Activated CD8-positive, alpha-beta T cell treated with anti-CD3 and anti-CD28 coated beads for 36 hours (primary cell): ENCODE measurements at regions not wholly inside any gene's neighbourhood (a gene's known extent, or its start where the extent isn't known, plus 50 kb on each side); places are given as distances from the start of the nearest gene placed in this dataset.
A peak's percentile ranks its signal among the peaks of the same experiment; 100 is the strongest.
"Not testable (repeated sequence)": the region's sequence is repeated elsewhere in the genome, so short reads cannot be mapped to it uniquely, and the experiment has no call there.

Experiments used
- ATAC-seq: fragments of 200-7000 bp; cut with Tn5 transposase; one replicate; pipeline ENCODE4 v1.10.0; 2021; ENCODE audit warnings: mild to moderate bottlenecking, moderate library complexity
- CTCF ChIA-PET: fragments of 350-600 bp; sonication (Branson Sonifier 250); formaldehyde crosslinking; loops from one replicate; lab custom pipeline; 2021; ENCODE audit warnings: antibody characterized with exemption; lab: Charles Lee
- POLR2A ChIA-PET: fragments of 350-600 bp; sonication (Branson Sonifier 250); formaldehyde crosslinking; loops from one replicate; lab custom pipeline; 2021; ENCODE audit warnings: antibody characterized with exemption; lab: Charles Lee
- DNase-seq: peaks from one replicate; pipeline ENCODE4 v3.0.0-alpha.2; 2020
- H3K27ac Mint-ChIP-seq: one replicate; pipeline ENCODE4 v1.8.0; 2021; ENCODE audit warnings: mild to moderate bottlenecking, mixed read lengths
- H3K27me3 Mint-ChIP-seq: one replicate; pipeline ENCODE4 v1.8.0; 2021; ENCODE audit warnings: mixed read lengths
- H3K36me3 Mint-ChIP-seq: one replicate; pipeline ENCODE4 v1.8.0; 2021; ENCODE audit warnings: low read depth, mixed read lengths
- H3K4me1 Mint-ChIP-seq: one replicate; pipeline ENCODE4 v1.8.0; 2021; ENCODE audit warnings: low read depth, mixed read lengths
- H3K4me3 Mint-ChIP-seq: one replicate; pipeline ENCODE4 v1.8.0; 2021; ENCODE audit warnings: mild to moderate bottlenecking, moderate library complexity, mixed read lengths
- H3K9me3 Mint-ChIP-seq: one replicate; pipeline ENCODE4 v1.8.0; 2021; ENCODE audit warnings: mixed read lengths
- CTCF ChIP-seq: fragments of 200-600 bp; IDR thresholded peaks from one replicate; pipeline ENCODE4 v1.8.0; 2022; ENCODE audit warnings: antibody characterized with exemption, mild to moderate bottlenecking
- intact Hi-C: fragments of 100-400 bp; cut with micrococcal nuclease; formaldehyde crosslinking; loops from one replicate; pipeline ENCODE4 v1.10.0; 2022

GRCh38 chrY:7837046-7837445 lies 925.5 kb upstream of the AMELY start:
- ATAC-seq (no peak), DNase-seq (peak; percentile 1)
- Mint-ChIP-seq H3K27me3 (peaks cover 5% of the 10 kb centered on the region), H3K27ac (no peak overlapping the region), H3K9me3 (no peaks in the 10 kb centered on the region), H3K4me1 (no peaks in the 10 kb centered on the region), H3K36me3 (no peaks in the 10 kb centered on the region), H3K4me3 (no peak overlapping the region)
- ChIA-PET POLR2A (interaction anchor here (0.9 kb wide), 1 partner anchor 26 kb away, joined by 4 read pairs; no protein-coding TSS in a partner anchor), CTCF (no interaction called here)
- TF ChIP-seq CTCF, result no peak
- intact Hi-C loops, result no loop called here

DNA sequence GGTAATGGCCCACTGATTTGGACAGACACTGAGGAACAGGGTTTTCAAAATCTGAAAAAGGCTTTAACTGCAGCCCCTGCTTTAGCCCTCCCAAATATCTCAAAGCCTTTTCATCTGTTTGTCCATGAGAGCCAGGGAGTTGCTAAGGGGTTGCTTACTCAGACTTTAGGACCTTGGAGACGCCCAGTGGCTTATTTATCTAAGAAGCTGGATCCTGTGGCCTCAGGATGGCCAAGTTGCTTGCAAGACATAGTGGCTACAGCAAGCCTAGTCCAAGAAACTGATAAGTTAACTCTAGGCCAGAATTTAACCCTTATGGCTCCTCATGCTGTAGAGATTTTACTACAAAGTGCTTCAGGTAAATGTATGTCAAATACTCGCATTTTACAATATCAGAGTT lies 924.8 kb upstream of the AMELY start:
- ATAC-seq (no peak), DNase-seq (no peak)
- Mint-ChIP-seq H3K27me3 (peaks cover 2% of the 10 kb centered on the region), H3K36me3 (no peaks in the 10 kb centered on the region), H3K4me3 (no peak overlapping the region), H3K27ac (no peak overlapping the region), H3K4me1 (no peaks in the 10 kb centered on the region), H3K9me3 (no peaks in the 10 kb centered on the region)
- TF ChIP-seq CTCF, result no peak
- CTCF ChIA-PET, result no interaction called here
- intact Hi-C loops, result no loop called here
- POLR2A ChIA-PET, result interaction anchor here (0.9 kb wide), 1 partner anchor 25 kb away, joined by 4 read pairs; no protein-coding TSS in a partner anchor

- H3K4me3 Mint-ChIP-seq, result no peak overlapping the region
- CTCF ChIA-PET, result no interaction called here
- no peak for ATAC-seq
- no peak for TF ChIP-seq CTCF
- H3K27me3 Mint-ChIP-seq, result peaks cover 2% of the 10 kb centered on the region
- POLR2A ChIA-PET, result no interaction called here
- no peaks in the 10 kb centered on the region for H3K9me3 Mint-ChIP-seq
- H3K4me1 Mint-ChIP-seq, result no peaks in the 10 kb centered on the region
- no peaks in the 10 kb centered on the region for H3K36me3 Mint-ChIP-seq
- no peak overlapping the region for H3K27ac Mint-ChIP-seq
- DNase-seq, result no peak
- intact Hi-C loops, result no loop called here
These were observed 923.9 kb upstream of the AMELY start for GRCh38 chrY:7835416-7835815.

DNA sequence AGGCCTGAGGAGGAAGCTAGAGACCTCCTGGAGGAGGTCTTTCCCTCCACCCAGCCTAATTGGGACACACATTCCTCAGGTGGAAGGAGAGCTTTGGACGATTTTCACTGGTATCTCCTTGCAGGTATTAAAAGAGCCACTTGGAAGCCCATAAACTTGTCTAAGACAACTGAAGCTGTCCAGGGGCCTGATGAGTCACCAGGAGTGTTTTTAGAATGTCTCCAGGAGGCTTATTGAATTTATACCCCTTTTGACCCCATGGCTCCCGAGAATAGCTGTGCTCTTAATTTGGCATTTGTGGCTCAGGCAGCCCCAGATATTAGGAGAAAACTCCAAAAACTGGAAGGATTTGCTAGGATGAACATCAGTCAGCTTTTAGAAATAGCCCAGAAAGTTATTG lies 922.7 kb upstream of the AMELY start:
- H3K27me3 Mint-ChIP-seq, result peaks cover 2% of the 10 kb centered on the region
- ATAC-seq (no peak), DNase-seq (no peak)
- no peak overlapping the region for H3K27ac Mint-ChIP-seq
- TF ChIP-seq CTCF, result no peak
- intact Hi-C loops, result no loop called here
- no peaks in the 10 kb centered on the region for H3K36me3 Mint-ChIP-seq
- ChIA-PET POLR2A (no interaction called here), CTCF (no interaction called here)
- no peak overlapping the region for H3K4me3 Mint-ChIP-seq
- no peaks in the 10 kb centered on the region for H3K4me1 Mint-ChIP-seq
- H3K9me3 Mint-ChIP-seq, result no peaks in the 10 kb centered on the region

GRCh38 chrY:7830881-7831280 lies 919.3 kb upstream of the AMELY start:
- intact Hi-C loops, H3K4me1 Mint-ChIP-seq, DNase-seq, H3K36me3 Mint-ChIP-seq, POLR2A ChIA-PET, ATAC-seq, H3K27ac Mint-ChIP-seq, H3K9me3 Mint-ChIP-seq, CTCF ChIA-PET, H3K4me3 Mint-ChIP-seq, H3K27me3 Mint-ChIP-seq: not testable (repeated sequence)

DNA sequence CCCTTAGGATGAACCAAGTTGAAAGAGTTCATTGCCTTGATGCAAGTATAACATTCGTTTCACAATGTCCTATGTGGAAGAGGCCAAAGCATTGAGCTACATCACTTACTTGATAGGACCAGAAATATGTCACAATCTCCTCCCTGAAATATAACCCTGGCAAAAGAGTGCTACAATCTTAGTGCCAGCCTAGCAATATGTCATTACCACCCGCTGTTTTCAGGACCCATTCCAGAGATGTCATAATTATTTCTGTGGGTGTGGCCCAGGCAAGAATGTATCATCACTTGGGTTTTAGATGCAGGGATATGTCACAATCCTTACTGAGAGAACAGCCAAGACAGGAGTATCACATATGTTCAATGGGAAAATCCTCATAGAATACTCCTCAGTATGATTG lies 915.0 kb upstream of the AMELY start:
- intact Hi-C loops, result no loop called here
- Mint-ChIP-seq H3K36me3 (no peaks in the 10 kb centered on the region), H3K27ac (no peak overlapping the region), H3K27me3 (no peaks in the 10 kb centered on the region), H3K9me3 (no peaks in the 10 kb centered on the region), H3K4me1 (no peaks in the 10 kb centered on the region), H3K4me3 (no peak overlapping the region)
- no peak for ATAC-seq
- ChIA-PET CTCF (no interaction called here), POLR2A (no interaction called here)
- no peak for TF ChIP-seq CTCF
- DNase-seq, result no peak
